HG03039 (cell line): ENCODE measurements at regions not wholly inside any gene's neighbourhood (a gene's known extent, or its start where the extent isn't known, plus 50 kb on each side); places are given as distances from the start of the nearest gene placed in this dataset.

ENCODE experiments used
- ATAC-seq: cut with Tn5 transposase; IDR thresholded peaks from one replicate; pipeline ENCODE4 v1.9.1; 2021; ENCODE audit warnings: mild to moderate bottlenecking, moderate library complexity; ENCODE audit not compliant: unreplicated experiment

- ATAC-seq = no peak
These were observed 113.6 kb downstream of the OAT start for GRCh38 chr10:124305131-124305530.

GRCh38 chr10:124303662-124304418, 114.9 kb downstream of the OAT start:
- no peak for ATAC-seq

GRCh38 chr10:124302951-124303505, 115.7 kb downstream of the OAT start:
- ATAC-seq = no peak

DNA sequence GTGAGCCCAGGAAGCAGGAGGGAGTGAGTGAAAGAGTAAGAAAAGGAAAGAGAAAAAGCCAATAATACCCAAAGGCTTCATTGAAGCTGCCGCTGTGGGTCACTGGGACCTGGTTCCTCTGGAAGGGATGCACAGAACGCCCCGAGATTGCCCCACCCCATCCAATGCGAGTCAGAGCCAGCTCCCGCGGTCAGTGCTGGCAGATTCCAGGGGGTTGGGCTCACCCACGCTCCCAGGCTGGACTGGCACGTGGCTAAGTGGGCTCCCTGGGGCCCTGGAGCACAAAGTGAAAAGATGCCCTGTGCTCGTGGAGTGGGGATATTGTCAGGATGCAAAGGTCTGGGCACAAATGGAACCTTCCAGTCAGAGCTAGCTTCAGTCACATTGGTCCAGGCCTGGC, 117.0 kb downstream of the OAT start:
- no peak for ATAC-seq

- ATAC-seq = no peak
These were observed 118.0 kb downstream of the OAT start for GRCh38 chr10:124300735-124301134.

GRCh38 chr10:124300224-124300623, 118.5 kb downstream of the OAT start:
- ATAC-seq = no peak

DNA sequence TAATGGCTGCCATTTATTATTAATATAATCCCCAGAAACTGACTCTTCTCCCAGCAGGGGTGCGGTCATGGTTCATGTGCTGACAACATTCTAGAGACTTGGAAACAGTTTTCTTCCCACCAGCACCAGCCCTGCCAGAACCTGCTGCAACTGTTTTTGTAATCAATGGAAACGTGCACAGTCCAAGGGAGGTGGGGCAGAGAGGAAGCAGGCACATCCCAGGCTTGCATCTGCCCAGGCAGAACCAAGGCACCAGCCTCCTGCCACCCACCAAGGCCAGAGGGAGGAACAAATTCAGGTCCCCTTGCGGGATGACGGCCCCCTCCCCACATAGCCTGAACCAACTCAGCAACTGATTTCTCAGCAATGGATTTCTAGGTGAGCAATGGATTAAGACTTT, 119.0 kb downstream of the OAT start:
- ATAC-seq = no peak

GRCh38 chr10:124298891-124299290, 119.8 kb downstream of the OAT start:
- no peak for ATAC-seq

DNA sequence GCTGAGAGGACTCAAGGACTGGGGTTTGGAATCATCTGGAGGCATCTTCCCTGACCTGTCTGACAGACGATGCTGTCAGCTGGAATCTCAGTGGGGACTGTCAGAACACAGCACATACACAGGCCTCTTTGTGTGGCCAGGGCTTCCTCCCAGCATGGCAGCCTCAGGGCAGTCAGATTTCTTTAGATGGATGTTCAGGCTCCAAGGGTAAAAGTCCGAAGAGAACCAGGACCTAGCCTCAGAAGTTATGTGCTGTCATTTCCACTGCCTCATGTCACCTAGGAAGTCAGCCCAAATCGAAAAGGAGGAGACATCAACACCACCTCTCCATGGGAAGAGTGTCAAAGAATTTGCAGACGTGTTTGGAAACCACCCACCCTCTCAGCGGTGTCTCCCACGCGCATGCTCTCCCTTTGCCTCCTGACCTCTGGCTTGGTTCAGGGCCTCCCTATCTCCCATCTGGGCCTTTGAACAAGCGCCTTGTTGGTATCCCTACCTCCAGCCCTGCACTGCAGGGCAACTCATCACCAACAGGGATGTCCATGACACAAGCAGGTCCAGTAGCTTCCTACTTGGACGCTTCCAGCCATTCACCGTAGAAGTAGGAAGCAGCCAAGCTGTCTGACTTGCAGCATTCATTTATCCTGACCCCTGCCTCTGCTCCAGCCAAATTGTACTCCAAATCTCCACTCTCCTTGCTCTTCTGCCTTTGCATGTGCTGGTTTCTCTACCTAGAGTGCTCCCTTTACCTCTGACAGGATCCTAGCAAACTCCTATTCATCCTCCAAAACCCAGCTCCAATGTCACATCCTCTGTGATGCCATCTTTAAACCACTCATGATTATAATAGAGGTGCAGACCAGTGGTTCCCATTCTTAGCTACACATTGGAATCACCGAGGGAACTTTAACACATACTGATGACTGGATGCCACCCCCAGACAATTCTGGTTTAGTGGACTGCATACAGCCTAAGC, 121.6 kb downstream of the OAT start:
- ATAC-seq = no peak

GRCh38 chr10:124296121-124296812, 122.5 kb downstream of the OAT start:
- no peak for ATAC-seq

DNA sequence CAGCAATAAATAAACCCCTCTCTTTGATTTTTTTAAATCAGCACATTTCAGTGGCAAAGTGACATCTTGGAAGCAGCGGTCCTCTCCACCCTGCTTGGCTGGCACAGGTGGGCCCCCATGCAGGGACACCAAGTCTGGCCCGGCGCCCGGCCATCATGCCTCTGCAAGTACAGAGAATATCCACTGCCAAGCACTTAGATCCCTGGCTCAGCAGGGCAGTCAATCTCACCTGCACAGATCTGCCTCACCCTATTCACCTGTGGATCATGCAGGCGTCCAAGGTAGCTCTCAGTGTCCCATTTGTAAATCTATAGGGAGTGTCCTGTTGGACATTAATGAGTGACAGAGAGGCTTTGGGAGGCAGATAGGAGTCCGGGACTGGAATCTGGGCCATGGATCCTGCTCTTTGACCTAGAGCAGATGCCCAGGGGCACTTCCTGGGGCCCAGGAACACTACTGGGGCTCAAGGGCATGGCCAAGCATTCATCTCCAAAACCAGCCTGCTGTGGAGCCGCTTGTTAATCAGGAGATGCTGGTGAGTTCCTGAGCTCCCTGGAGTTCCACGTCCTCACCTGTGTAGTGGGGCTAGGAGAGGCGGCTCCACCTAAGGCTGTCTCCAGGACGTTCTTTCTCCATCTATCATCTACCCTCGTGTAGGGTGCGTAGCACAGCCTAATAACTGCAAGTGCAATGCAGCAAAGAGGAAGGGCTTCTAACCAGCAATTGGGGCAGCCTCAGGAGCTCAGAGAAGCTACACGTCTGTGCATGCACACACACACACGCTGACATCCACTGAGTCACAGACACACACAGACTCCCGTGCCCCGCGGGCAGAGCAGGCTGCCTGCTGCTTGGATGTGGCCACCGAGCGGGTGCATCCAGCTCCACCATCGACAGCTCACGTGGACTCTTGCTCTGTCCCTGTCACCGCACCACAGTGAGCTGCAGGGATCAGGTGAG, 123.6 kb downstream of the OAT start:
- ATAC-seq = no peak

DNA sequence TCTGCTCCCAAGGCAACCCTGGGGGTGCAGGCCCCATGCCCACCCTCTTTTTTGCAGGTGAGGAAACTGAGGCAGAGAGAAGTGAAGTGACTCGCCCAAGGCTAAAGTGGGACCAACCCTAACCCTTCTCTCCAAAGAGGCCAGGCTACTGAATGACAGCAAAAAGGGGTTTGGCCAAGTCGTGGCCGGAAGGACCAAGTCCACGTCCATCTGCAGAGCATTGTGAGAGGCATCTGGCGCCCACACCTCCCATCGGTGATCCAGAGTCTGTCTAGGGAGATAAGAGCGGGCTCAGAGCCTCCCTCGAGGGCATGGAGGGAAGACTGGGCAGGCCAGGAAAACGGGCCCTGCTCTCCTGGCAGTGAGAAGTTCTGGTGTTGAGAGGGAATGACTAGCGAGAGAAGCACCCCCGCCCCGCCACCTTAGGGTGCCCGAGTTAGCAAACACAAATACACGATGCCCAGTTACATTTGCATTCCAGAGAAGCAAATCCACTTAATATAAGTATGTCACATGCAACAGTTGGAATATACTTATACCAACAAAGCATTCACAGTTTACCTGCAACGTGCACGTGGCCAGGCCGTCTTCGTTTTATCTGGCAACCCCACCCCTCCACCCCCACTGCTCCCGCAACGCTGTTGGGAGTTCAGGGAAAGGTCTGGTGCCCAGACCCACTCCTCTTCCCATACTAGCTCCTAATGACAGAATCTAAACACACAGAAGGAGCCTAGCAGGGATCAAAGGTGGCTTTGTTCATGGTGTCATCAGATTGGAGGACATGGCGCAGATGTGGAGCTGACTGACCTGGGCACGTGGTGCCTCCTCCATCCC, 124.9 kb downstream of the OAT start:
- no peak for ATAC-seq

DNA sequence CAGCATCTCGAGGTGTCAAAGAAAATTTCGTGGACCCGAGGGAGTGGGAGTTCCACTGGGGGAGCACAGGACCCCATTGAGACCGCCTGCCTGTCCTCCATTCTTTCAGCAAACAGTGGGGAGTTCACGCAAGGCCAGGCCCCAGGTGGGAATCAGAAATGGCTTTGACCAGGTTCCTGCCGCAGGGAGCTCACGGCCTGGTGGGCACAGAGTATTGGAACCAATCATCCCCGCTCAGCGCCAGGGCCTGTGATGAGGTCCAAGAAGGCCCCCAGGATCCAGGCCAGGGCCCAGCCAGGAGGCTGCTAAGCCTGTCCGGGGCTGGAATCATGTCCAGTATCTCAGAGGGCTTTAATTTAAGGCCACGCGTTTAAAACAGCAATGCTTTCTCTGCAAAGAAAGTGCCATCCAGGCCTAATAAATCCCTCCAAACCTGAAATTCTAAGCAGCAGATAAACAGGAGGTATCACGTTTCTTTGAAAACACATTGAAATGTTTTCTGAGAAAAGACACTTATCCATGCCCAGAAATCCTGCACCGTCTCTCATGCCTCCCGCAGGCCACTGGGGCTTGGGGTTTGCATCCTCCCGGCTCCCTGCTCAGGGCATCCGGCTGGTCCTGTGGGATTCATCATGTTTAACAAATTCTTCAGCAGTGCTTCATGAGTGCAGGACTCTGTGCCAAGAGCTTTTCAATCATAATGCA, 125.7 kb downstream of the OAT start:
- ATAC-seq = no peak

- no peak for ATAC-seq
These were observed 127.6 kb downstream of the OAT start for GRCh38 chr10:124291001-124291701.

GRCh38 chr10:124289851-124290795, 128.6 kb downstream of the OAT start:
- ATAC-seq = no peak

DNA sequence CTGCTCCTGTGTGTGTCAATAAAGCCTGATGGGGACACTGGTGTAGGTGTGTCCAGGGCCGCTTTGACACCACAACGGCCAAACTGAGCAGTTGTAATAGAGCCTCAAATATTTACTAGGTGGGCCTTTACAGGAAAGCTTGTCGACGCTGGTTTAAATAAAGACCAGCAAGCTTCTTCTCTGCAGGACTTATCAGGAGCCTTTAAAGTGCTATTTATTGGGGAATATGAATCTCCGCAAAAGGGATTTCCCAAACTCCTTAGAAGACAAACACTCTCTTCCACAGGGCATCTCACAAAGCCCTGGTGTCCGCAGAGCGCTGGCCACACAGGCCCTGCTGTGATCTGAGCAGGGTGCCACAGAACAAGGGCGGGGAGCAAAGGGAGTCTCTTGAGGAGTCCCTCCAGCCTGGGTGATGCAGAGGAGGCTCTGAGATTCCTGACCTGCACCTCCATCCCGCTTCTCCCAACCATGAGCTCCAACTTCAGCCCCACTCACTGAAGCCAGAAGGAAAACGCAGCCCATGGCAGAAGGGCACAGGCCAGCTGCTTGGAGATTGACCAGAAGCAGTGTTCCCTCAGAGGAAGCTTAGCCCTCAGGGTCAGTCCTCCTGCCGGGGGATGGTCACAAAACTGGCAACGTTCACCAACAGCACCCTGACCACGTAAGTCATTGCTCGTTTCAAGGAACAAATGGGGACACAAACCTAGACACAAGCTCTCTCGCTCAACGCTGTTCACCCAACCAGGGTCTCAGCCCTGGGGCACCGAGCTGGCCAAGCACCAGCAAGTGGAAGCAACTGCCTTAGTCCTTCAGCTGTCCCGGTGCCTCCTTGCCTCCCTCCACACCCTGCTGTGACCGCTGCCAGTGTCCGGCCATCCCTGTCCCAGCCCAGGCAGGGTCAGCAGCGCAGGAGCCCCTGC, 129.5 kb downstream of the OAT start:
- no peak for ATAC-seq
